ENCODE measurements at regions not wholly inside any gene's neighbourhood (a gene's known extent, or its start where the extent isn't known, plus 50 kb on each side); places are given as distances from the start of the nearest gene placed in this dataset.
"Not testable (repeated sequence)": the region's sequence is repeated elsewhere in the genome, so short reads cannot be mapped to it uniquely, and the experiment has no call there.

- DNase-seq (ENCODE audit: low spot score): no peak
Observed at GRCh38 chr3:74921676-74922075, 307.2 kb upstream of the CNTN3 start.

- no peak for DNase-seq (ENCODE audit: low spot score)
Observed at GRCh38 chr3:74920721-74921350, 306.4 kb upstream of the CNTN3 start.

DNA sequence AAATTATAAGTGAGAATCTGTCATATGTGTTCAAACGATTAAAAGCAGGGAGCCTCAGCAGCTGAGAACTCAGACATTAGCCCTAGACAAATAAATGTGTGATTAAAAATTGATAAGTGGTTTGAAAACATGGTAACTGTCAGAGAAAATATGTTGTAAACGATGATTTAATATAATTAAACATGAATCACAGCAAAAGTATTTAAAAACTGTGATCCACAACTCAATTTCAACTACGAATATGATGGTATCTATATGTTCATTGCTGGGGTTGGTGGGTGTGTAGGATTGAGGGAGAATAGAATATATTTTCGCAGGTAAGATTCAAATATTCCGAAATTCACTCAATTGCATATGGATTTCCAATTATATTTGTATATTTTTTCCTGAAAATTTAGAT, 302.2 kb upstream of the CNTN3 start:
- DNase-seq (ENCODE audit: low spot score): no peak

DNA sequence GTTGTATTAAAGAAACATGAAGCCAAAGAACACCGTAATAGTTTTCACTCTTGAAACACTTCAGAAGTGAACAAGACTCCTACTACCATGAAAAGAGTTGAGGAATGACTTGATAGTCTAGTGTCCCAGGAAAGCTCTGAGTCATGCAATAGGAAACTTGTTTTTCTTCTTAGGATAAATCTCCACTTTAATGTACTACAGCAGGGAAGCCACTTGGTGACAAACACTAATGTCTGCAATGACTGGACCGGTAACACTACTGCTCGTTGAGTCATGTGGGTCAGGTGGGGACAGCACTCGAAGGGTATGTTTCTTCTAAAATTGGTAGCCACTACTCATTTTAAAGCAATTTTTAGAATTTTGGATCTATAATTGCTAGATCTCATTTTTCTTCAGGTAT, 291.7 kb upstream of the CNTN3 start:
- DNase-seq (ENCODE audit: low spot score): no peak

- no peak for DNase-seq (ENCODE audit: low spot score)
Observed at GRCh38 chr3:74905478-74905877, 291.0 kb upstream of the CNTN3 start.

- DNase-seq (ENCODE audit: low spot score): no peak
Observed at GRCh38 chr3:74904646-74905045, 290.2 kb upstream of the CNTN3 start.

DNA sequence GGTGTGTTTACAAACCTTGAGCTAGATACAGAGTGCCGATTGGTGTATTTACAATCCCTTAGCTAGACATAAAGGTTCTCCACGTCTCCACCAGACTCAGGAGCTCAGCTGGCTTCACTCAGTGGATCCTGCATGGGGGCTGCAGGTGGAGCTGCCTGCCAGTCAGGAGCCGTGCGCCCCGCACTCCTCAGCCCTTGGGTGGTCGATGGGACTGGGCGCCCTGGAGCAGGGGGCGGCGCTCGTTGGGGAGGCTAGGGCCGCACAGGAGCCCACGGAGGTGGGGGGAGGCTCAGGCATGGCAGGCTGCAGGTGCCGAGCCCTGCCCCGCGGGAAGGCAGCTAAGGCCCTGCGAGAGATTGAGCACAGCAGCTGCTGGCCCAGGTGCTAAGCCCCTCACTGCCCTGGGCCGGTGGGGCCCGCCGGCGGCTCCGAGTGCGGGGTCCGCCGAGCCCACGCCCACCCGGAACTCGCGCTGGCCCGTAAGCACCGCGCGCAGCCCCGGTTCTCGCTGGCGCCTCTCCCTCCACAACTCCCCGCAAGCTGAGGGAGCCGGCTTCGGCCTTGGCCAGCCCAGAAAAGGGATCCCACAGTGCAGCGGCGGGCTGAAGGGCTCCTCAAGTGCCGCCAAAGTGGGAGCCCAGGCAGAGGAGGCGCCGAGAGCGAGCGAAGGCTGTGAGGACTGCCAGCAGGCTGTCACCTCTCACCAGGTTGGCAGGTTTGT, 285.5 kb upstream of the CNTN3 start:
- not testable (repeated sequence) for DNase-seq (ENCODE audit: low spot score)

DNA sequence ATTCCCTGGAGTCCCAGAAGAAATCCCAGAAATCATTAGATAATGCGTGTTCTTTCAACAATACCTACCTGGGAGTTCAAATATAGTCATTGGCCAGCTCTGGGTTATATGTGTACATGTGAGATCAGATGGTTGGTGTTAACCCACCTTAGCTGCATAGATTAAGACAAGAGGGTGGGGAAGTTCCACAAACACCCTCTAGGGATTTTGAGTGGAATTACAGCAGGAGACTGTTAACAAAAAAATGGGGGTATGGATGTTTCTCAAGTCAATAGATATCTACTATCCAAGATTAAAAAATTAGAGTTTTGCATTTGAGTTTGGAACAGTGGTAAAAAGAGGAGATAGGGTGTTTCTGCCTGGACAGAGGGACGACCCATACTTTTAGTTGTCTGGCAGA, 282.5 kb upstream of the CNTN3 start:
- DNase-seq (ENCODE audit: low spot score): peak; percentile 2

GRCh38 chr3:74891312-74891711, 276.9 kb upstream of the CNTN3 start:
- no peak for DNase-seq (ENCODE audit: low spot score)

DNA sequence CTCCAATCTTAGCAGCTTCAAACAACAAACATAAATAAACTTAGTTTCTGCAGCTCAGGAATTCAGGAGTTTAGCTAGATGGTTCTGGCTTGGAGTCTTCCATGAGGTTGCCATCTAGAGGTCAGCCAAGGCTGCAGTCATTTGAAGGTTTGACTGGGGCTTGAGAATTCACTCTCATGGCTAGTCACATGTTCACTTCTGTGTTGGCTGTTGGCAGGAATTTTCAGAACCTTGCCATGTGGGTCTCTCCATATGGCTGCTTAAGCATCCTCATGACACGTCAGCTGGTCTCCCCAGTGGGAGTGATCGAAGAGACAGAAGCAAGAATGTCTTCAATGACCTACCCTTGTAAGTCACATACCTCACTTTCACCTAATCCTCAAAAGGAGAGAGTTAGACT, 269.2 kb upstream of the CNTN3 start:
- DNase-seq (ENCODE audit: low spot score): peak; percentile 8

DNA sequence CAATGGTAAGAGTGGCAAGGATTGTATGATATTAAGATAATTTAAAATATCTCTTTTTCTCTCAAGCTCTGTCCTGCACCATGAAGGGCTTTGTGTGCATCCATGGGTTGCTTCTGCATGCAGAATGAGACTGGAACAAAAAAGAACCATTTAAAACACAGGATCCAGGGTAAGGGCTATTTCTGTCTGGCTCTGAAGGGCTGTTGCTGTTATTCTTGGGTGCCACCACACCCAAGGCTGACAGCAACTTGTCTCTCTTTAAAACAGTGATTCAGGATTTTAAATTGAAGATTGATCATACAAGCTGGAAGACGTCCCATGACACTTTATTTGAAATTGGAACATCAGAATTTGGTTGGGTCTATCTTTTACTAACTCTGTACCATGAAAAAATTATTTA, 268.8 kb upstream of the CNTN3 start:
- DNase-seq (ENCODE audit: low spot score): no peak

DNA sequence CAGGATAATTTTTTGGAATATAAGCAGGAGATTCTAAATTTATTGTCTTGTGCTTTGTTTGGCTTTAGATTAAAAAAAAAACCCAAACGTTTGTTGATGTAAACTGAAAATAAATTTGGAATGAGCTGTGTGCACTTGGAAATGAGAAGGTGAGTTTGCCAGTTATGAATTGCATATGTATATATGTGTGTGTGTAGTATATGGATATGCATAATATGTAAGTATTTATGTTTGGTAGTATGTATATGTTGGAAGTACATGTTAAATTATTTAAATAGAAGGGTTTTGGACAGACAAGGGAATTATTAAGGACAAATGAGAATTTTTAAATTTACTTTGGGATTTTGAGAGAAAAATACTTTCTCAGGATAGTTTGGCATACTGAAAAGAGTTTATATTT, 265.8 kb upstream of the CNTN3 start:
- no peak for DNase-seq (ENCODE audit: low spot score)

- no peak for DNase-seq (ENCODE audit: low spot score)
Observed at GRCh38 chr3:74866357-74867030, 252.0 kb upstream of the CNTN3 start.

DNA sequence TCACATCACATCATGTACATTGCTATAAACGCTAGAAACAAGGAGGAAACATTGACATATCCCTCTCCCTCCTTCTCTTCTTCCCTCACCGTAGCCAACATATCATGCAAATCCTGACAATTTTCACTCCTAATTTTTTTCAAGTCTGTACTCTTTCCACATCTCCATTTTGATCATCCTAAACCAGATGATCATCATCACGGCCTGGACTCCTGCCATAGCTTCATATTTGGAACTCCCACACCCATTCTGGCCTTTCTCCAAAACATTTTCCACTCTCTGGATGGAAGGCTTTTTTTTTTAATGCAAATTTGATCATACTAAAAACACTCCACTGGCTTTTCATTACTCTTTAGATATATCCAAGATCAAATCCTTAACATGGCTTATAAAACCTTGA, 248.0 kb upstream of the CNTN3 start:
- DNase-seq (ENCODE audit: low spot score): no peak

- no peak for DNase-seq (ENCODE audit: low spot score)
Observed at GRCh38 chr3:74861211-74861610, 246.8 kb upstream of the CNTN3 start.

DNA sequence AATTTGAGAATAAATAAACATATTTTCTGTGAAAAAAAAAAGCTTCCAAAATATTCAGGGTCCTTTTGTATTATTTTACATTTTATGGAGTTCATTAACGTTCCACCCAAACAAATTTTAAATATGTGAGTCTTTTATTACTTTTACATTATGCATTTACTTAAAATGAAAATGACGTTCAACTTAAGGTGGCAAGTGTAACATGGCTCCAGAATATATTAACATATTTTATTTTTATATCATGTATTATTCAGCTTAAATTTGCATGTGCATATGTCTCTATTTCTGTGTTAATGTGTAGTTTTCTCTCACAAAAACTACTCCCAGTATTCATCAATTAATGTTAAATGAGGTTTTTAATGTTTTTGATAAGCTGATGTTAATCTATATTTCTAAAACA, 243.6 kb upstream of the CNTN3 start:
- DNase-seq (ENCODE audit: low spot score): no peak

GRCh38 chr3:74850381-74850780, 235.9 kb upstream of the CNTN3 start:
- DNase-seq (ENCODE audit: low spot score): no peak

DNA sequence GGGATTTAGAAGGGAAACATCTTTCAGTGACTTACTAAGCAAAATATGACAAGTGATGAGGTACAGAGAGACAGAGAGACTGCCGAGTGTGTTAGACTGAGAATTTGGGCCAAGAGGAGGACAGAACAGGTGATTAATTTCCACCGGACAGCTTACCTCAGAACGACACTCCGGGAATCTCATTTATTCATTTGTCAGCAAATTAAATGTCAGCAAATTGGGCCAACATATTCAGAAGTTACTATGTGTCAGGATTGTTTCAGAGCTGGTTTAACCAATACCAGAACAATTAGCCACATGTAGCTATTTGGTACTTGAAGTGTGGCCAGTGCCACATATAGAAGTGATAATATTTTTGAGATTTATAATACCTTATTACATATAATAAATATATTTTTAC, 232.6 kb upstream of the CNTN3 start:
- no peak for DNase-seq (ENCODE audit: low spot score)

GRCh38 chr3:74845081-74845480, 230.6 kb upstream of the CNTN3 start:
- no peak for DNase-seq (ENCODE audit: low spot score)

DNA sequence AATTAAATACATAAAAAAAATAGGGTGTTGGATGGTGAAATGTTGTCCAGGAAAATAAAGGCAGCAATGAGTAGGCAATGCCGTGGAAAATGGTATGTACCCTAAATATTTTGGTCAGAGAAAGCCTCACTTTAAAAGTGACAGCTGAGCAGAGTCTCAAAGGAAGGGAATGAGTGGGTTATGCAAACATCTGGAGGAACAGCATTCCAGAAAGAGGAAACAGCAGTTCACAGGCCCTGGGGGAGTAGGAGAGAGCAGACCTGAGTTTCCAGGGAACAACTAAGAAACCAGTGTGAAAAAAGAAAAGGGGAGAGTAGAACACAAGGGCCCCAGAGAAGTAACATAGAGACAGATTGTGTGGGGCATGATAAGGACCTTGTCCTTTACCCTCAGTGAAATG, 230.0 kb upstream of the CNTN3 start:
- no peak for DNase-seq (ENCODE audit: low spot score)

DNA sequence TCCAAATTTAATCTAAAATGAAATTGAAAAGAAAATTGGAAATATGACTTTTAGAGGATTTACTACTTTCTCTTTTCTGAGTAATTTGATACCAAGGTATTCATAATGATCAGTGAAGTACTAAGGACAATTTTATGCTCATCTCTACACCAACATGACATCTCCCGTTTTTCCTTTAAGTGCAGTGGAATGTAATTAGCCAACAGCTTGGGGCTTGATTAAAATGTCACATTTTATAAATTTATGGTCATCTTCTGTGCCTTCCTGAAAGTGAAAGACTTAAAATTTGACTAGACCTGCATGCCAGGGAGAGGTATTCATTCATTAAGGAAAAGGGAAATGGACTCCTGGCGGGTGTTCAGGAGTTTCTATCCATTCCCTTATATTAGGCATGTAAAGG, 228.2 kb upstream of the CNTN3 start:
- no peak for DNase-seq (ENCODE audit: low spot score)

DNA sequence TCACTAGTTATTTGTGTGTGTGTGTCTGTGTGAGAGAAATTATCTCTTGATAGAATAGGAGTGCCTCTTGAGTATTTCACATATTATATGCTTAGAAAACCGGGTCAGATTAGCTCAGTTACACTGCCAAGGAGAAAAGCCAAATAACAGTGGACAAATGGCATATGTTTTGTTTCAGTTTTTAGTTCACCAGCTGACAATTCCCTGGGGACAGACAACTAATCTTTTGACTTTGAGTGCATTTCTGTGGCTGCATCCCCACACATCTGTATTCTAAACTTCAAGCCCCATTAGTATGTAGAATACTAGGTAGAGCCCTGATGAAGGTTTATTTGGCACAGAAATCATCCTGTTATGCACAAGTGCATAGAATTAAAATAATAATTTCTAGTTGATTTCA, 227.7 kb upstream of the CNTN3 start:
- DNase-seq (ENCODE audit: low spot score): no peak

DNA sequence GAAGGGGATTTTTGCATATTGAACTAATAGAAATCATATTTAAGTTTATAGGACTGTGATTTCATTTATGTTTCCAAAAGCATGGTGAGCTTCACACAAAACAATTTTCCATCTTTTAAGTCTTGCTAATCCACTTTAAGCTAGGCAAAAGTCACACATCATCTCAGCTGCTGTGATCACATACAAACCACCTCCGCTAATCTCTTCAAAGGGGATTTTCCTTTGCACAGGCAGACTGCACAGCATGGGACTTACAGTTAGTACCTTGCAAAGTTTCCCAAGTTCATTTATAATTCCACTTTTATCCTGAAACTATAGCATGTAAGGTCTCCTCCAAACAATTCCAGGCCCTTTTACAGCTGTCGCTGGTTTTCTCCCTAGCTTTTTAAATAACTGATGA, 225.1 kb upstream of the CNTN3 start:
- no peak for DNase-seq (ENCODE audit: low spot score)
